NCI-H226 (cell line): ENCODE measurements at regions not wholly inside any gene's neighbourhood (a gene's known extent, or its start where the extent isn't known, plus 50 kb on each side); places are given as distances from the start of the nearest gene placed in this dataset.
"Not testable (repeated sequence)": the region's sequence is repeated elsewhere in the genome, so short reads cannot be mapped to it uniquely, and the experiment has no call there.

Experiments used
- DNase-seq: peaks from one replicate; pipeline ENCODE4 v3.0.0-alpha.2; 2015

- no peak for DNase-seq
Observed at GRCh38 chr9:28518439-28518838, 945.2 kb upstream of the C9orf72 start.

GRCh38 chr9:28524309-28524708 lies 951.0 kb upstream of the C9orf72 start:
- DNase-seq = not testable (repeated sequence)

- DNase-seq = no peak
Observed at GRCh38 chr9:28528049-28528448, 954.8 kb upstream of the C9orf72 start.

GRCh38 chr9:28538132-28538531 lies 964.9 kb upstream of the C9orf72 start:
- no peak for DNase-seq

- no peak for DNase-seq
Observed at GRCh38 chr9:28539434-28540070, 966.3 kb upstream of the C9orf72 start.

- no peak for DNase-seq
Observed at GRCh38 chr9:28542928-28543327, 969.6 kb upstream of the C9orf72 start.

GRCh38 chr9:28547527-28547926 lies 974.2 kb upstream of the C9orf72 start:
- no peak for DNase-seq

GRCh38 chr9:28563291-28563934 lies 990.1 kb upstream of the C9orf72 start:
- no peak for DNase-seq

- no peak for DNase-seq
Observed at GRCh38 chr9:28583832-28584231, 1010.6 kb upstream of the C9orf72 start.

GRCh38 chr9:28584542-28584941 lies 1011.3 kb upstream of the C9orf72 start:
- DNase-seq = no peak

- DNase-seq = no peak
Observed at GRCh38 chr9:28587052-28587451, 1013.8 kb upstream of the C9orf72 start.

- no peak for DNase-seq
Observed at GRCh38 chr9:28598408-28598807, 1025.1 kb upstream of the C9orf72 start.

GRCh38 chr9:28600226-28600625 lies 1026.9 kb upstream of the C9orf72 start:
- no peak for DNase-seq

- DNase-seq = no peak
Observed at GRCh38 chr9:28607843-28608242, 1034.6 kb upstream of the C9orf72 start.

GRCh38 chr9:28610339-28610738 lies 1037.1 kb upstream of the C9orf72 start:
- DNase-seq = no peak

GRCh38 chr9:28616310-28616709 lies 1043.0 kb upstream of the C9orf72 start:
- DNase-seq = no peak

GRCh38 chr9:28620011-28620410 lies 1046.7 kb upstream of the C9orf72 start:
- no peak for DNase-seq

GRCh38 chr9:28620661-28621060 lies 1047.4 kb upstream of the C9orf72 start:
- no peak for DNase-seq

GRCh38 chr9:28624771-28625170 lies 1051.5 kb upstream of the C9orf72 start:
- no peak for DNase-seq

- DNase-seq = no peak
Observed at GRCh38 chr9:28628031-28628430, 1054.8 kb upstream of the C9orf72 start.

- DNase-seq = no peak
Observed at GRCh38 chr9:28648723-28649122, 1075.4 kb upstream of the C9orf72 start.

GRCh38 chr9:28650327-28650726 lies 1077.0 kb upstream of the C9orf72 start:
- no peak for DNase-seq

GRCh38 chr9:28651050-28651722 lies 1077.9 kb upstream of the C9orf72 start:
- DNase-seq = no peak

- DNase-seq = no peak
Observed at GRCh38 chr9:28653216-28653615, 1079.9 kb upstream of the C9orf72 start.
